Endothelial cell of umbilical vein (primary cell): ENCODE measurements at regions not wholly inside any gene's neighbourhood (a gene's known extent, or its start where the extent isn't known, plus 50 kb on each side); places are given as distances from the start of the nearest gene placed in this dataset.

ENCODE experiments used
- BruUV-seq: library from RNA; stranded (reverse); fragments of 400-500 nt; replicated peaks from 2 replicates; lab custom pipeline; 2021; lab: Mats Ljungman, UMichigan
- CTCF ChIA-PET: fragments of 300-600, 350-600 bp; sonication (Branson Sonifier 250); formaldehyde crosslinking; loops from one replicate; lab custom pipeline; 2021; ENCODE audit warnings: antibody characterized with exemption, inconsistent platforms; lab: Charles Lee
- POLR2A ChIA-PET: fragments of 300-600, 350-600 bp; sonication (Branson Sonifier 250); formaldehyde crosslinking; loops from one replicate; lab custom pipeline; 2021; ENCODE audit warnings: antibody characterized with exemption, inconsistent platforms; lab: Charles Lee
- DNase-seq: peaks from one replicate; pipeline ENCODE4 v3.0.0-alpha.2; 2011; ENCODE audit warnings: low read depth, low spot score
- FAIRE-seq: peaks from 2 replicates; lab custom pipeline; 2011; peaks lifted over from hg19 to GRCh38; lab: Jason Lieb, UNC
- H2AFZ ChIP-seq: 2 replicates; pipeline ENCODE4 v1.6.0; 2012; ENCODE audit warnings: low read depth, low read length, control low read depth, inconsistent platforms
- H3K27ac ChIP-seq: 2 replicates; pipeline ENCODE4 v1.5.1; 2011; ENCODE audit warnings: low read depth, mild to moderate bottlenecking, control low read depth, low read length, moderate library complexity; ENCODE audit not compliant: insufficient read depth
- H3K27me3 ChIP-seq, 2 experiments: 2 replicates each; pipeline versions ENCODE4 v1.6.0 to v1.6.1; 2011; ENCODE audit warnings: low read length in 2 of 2, mixed read lengths in 1 of 2; ENCODE audit not compliant: control insufficient read depth in 2 of 2, insufficient read depth in 2 of 2
- H3K36me3 ChIP-seq, 2 experiments: 2 replicates in 1 of 2; 3 replicates in 1 of 2; pipeline ENCODE4 v1.5.1; 2011; ENCODE audit warnings: low read length in 2 of 2, mild to moderate bottlenecking in 1 of 2, moderate library complexity in 1 of 2; ENCODE audit not compliant: control insufficient read depth in 2 of 2, insufficient read depth in 2 of 2; ENCODE audit errors: extremely low read depth in 1 of 2
- H3K4me1 ChIP-seq: 3 replicates; pipeline ENCODE4 v1.5.1; 2011; ENCODE audit warnings: mild to moderate bottlenecking, low read length; ENCODE audit not compliant: control insufficient read depth, insufficient read depth; ENCODE audit errors: extremely low read depth
- H3K4me2 ChIP-seq: 2 replicates; pipeline ENCODE4 v1.6.1; 2011; ENCODE audit warnings: low read length, control low read depth, mixed read lengths; ENCODE audit not compliant: insufficient read depth
- H3K4me3 ChIP-seq, 3 experiments: fragments of 200-600 bp in 1 of 3; sonication (generic), shearing (Covaris generic) in 1 of 3; replicated peaks in 1 of 3; 2 replicates each; pipeline ENCODE4 v1.5.1; 2011 to 2016; ENCODE audit warnings: control low read depth in 3 of 3, low read length in 3 of 3, mild to moderate bottlenecking in 2 of 3, inconsistent platforms in 1 of 3, low read depth in 1 of 3, moderate library complexity in 1 of 3; ENCODE audit not compliant: insufficient read depth in 1 of 3
- H3K79me2 ChIP-seq: 2 replicates; pipeline ENCODE4 v1.6.0; 2012; ENCODE audit warnings: low read length, inconsistent platforms; ENCODE audit not compliant: control insufficient read depth, insufficient read depth
- H3K9ac ChIP-seq: replicated peaks from 2 replicates; pipeline ENCODE3; 2011; ENCODE audit warnings: low read length, control low read depth; ENCODE audit not compliant: insufficient read depth; ENCODE audit errors: extremely low read depth
- H3K9me1 ChIP-seq: replicated peaks from 3 replicates; pipeline ENCODE4 v1.6.0; 2011; ENCODE audit warnings: mild to moderate bottlenecking, low read length; ENCODE audit not compliant: control insufficient read depth, insufficient read depth; ENCODE audit errors: extremely low read depth
- H3K9me3 ChIP-seq: replicated peaks from 2 replicates; pipeline ENCODE4 v1.5.1; 2012; ENCODE audit warnings: low read length, inconsistent platforms; ENCODE audit not compliant: control insufficient read depth, insufficient read depth
- H4K20me1 ChIP-seq: replicated peaks from 2 replicates; pipeline ENCODE3; 2011; ENCODE audit warnings: mild to moderate bottlenecking, low read length; ENCODE audit not compliant: control insufficient read depth, insufficient read depth; ENCODE audit errors: extremely low read depth
- CTCF ChIP-seq, 2 donors: IDR thresholded peaks; 1 replicate in 1 of 2; 2 replicates in 1 of 2; pipeline ENCODE4 v1.5.1; 2011; ENCODE audit warnings: low read length in 2 of 2, mild to moderate bottlenecking in 2 of 2, moderate library complexity in 2 of 2, control low read depth in 1 of 2, inconsistent platforms in 1 of 2, low read depth in 1 of 2; ENCODE audit not compliant: insufficient read depth in 1 of 2; ENCODE audit errors: extremely low read depth in 1 of 2
- EZH2 ChIP-seq: IDR thresholded peaks from 2 replicates; pipeline ENCODE4 v1.6.1; 2012; ENCODE audit warnings: borderline replicate concordance, low read depth, mild to moderate bottlenecking, moderate library complexity, low read length, inconsistent platforms; ENCODE audit not compliant: severe bottlenecking
- FOS ChIP-seq: IDR thresholded peaks from 2 replicates; pipeline ENCODE4 v1.6.1; 2011; ENCODE audit warnings: mild to moderate bottlenecking, low read length, moderate library complexity, borderline replicate concordance; ENCODE audit not compliant: insufficient read depth
- GATA2 ChIP-seq: IDR thresholded peaks from 2 replicates; pipeline ENCODE4 v1.7.0; 2011; ENCODE audit warnings: low read depth, mild to moderate bottlenecking, moderate library complexity, mixed read lengths, low read length; ENCODE audit not compliant: insufficient read length, insufficient read depth
- JUN ChIP-seq: IDR thresholded peaks from 2 replicates; pipeline ENCODE4 v1.6.1; 2011; ENCODE audit warnings: borderline replicate concordance, low read depth; ENCODE audit not compliant: insufficient read length, insufficient read depth
- MYC ChIP-seq: IDR thresholded peaks from one replicate; pipeline ENCODE4 v1.6.1; 2011; ENCODE audit warnings: mild to moderate bottlenecking, low read depth, low read length
- POLR2A ChIP-seq: IDR thresholded peaks from 2 replicates; pipeline ENCODE4 v1.6.1; 2012; ENCODE audit warnings: low read depth, mild to moderate bottlenecking, control low read depth, low read length
- POLR2AphosphoS5 ChIP-seq: IDR thresholded peaks from 2 replicates; pipeline ENCODE4 v1.6.1; 2012; ENCODE audit warnings: low read depth, mild to moderate bottlenecking, control low read depth, low read length, moderate library complexity; ENCODE audit not compliant: insufficient read depth
- dilution Hi-C: fragments of 300-500 bp; cut with MboI; formaldehyde crosslinking; loops from one replicate; pipeline ENCODE4 v1.15.0; 2019; ENCODE audit warnings: low sequenced_read_pairs; ENCODE audit not compliant: extremely low pct_ligation_motif_present
- intact Hi-C: fragments of 100-400 bp; cut with micrococcal nuclease; formaldehyde crosslinking; loops from one replicate; pipeline ENCODE4 v1.10.0; 2022
- TF ChIP-seq, protein P1 (sequence below): IDR thresholded peaks from 2 replicates; pipeline ENCODE4 v1.6.1; 2011; ENCODE audit not compliant: insufficient read depth, insufficient read length

- Histone ChIP-seq H3K36me3 (no peaks in the 10 kb centered on the region), H3K27me3 (no peaks in the 10 kb centered on the region), H4K20me1 (no peaks in the 10 kb centered on the region), H3K27ac (no peak overlapping the region), H2AFZ (no peak overlapping the region), H3K9me3 (no peaks in the 10 kb centered on the region), H3K4me1 (no peaks in the 10 kb centered on the region), H3K79me2 (no peaks in the 10 kb centered on the region), H3K9ac (no peak overlapping the region), H3K4me3 (no peak overlapping the region), H3K4me2 (no peak overlapping the region), H3K9me1 (no peaks in the 10 kb centered on the region)
- intact Hi-C loops (no loop called here), dilution Hi-C loops (no loop called here)
- CTCF ChIA-PET: no interaction called here
- no peak for FAIRE-seq
- POLR2A ChIA-PET: no interaction called here
- no peak for DNase-seq
- no TSS peak for BruUV-seq
- no peak for TF ChIP-seq GATA2
- TF ChIP-seq JUN: no peak
- TF ChIP-seq POLR2A: no peak
- TF ChIP-seq, protein P1, sequence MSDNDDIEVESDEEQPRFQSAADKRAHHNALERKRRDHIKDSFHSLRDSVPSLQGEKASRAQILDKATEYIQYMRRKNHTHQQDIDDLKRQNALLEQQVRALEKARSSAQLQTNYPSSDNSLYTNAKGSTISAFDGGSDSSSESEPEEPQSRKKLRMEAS: no peak
- no peak for TF ChIP-seq FOS
- no peak for TF ChIP-seq POLR2AphosphoS5
- no peak for TF ChIP-seq CTCF (IDR thresholded peaks at IDR 0.05; ENCODE audit: extremely low read depth in 1 of 2, insufficient read depth in 1 of 2, low read depth in 1 of 2, low read length in 2 of 2)
- no peak for TF ChIP-seq MYC
- no peak for TF ChIP-seq EZH2
Measured at GRCh38 chr16:65579050-65579449, 457.2 kb upstream of the CDH11 start.
